ENCODE measurements at regions not wholly inside any gene's neighbourhood (a gene's known extent, or its start where the extent isn't known, plus 50 kb on each side); places are given as distances from the start of the nearest gene placed in this dataset.

- no peak for TF ChIP-seq POLR2AphosphoS5 (IDR thresholded peaks at IDR 0.05)
- TF ChIP-seq EP300 (IDR thresholded peaks at IDR 0.05), result no peak
- no peak for TF ChIP-seq CTCF (IDR thresholded peaks at IDR 0.05)
- TF ChIP-seq POLR2A (IDR thresholded peaks at IDR 0.05), result no peak
- H3K27ac ChIP-seq, result no peak overlapping the region
- 53 to 71% (median 68%) methylated on average over 2 of the region's 2 CpGs for WGBS, 5 donors
These were observed 67.3 kb downstream of the HSPB8 start for GRCh38 chr12:119245904-119246494.

GRCh38 chr12:119247007-119247719, 68.4 kb downstream of the HSPB8 start:
- Histone ChIP-seq H3K9me3 (no peaks in the 10 kb centered on the region), H3K4me3 (no peak overlapping the region), H3K27ac (no peak overlapping the region), H3K36me3 (no peaks in the 10 kb centered on the region), H3K27me3 (no peaks in the 10 kb centered on the region), H3K4me1 (peaks cover 0 to 7% (median 0%) of the 10 kb centered on the region in 4 donors)
- intact Hi-C loops (cut with DNase I; ENCODE audit: low total_unique reads), result no loop called here
- TF ChIP-seq EP300 (IDR thresholded peaks at IDR 0.05), result no peak
- no peak for TF ChIP-seq POLR2A (IDR thresholded peaks at IDR 0.05)
- no peak for TF ChIP-seq CTCF (IDR thresholded peaks at IDR 0.05)
- TF ChIP-seq POLR2AphosphoS5 (IDR thresholded peaks at IDR 0.05), result no peak
- WGBS, 5 donors, result 70 to 78% (median 76%) methylated on average over 6 of the region's 6 CpGs
- DNase-seq, result no peak

More at GRCh38 chr12:119245904-119246494, 67.3 kb downstream of the HSPB8 start:
- Histone ChIP-seq H3K27me3 (no peaks in the 10 kb centered on the region), H3K4me3 (no peak overlapping the region), H3K9me3 (no peaks in the 10 kb centered on the region), H3K36me3 (no peaks in the 10 kb centered on the region), H3K4me1 (peaks cover 0 to 7% (median 3%) of the 10 kb centered on the region in 4 donors)
- intact Hi-C loops (cut with DNase I; ENCODE audit: low total_unique reads), result no loop called here
- no peak for DNase-seq

GRCh38 chr12:119247720-119248043, 69.0 kb downstream of the HSPB8 start:
- H3K9me3 ChIP-seq, result no peaks in the 10 kb centered on the region
- H3K4me1 ChIP-seq, result peaks cover 0 to 7% (median 0%) of the 10 kb centered on the region in 4 donors
- no peak overlapping the region for H3K4me3 ChIP-seq
- TF ChIP-seq POLR2AphosphoS5 (IDR thresholded peaks at IDR 0.05), result no peak
- no peak for TF ChIP-seq CTCF (IDR thresholded peaks at IDR 0.05)
- TF ChIP-seq EP300 (IDR thresholded peaks at IDR 0.05), result no peak
- TF ChIP-seq POLR2A (IDR thresholded peaks at IDR 0.05), result no peak
- intact Hi-C loops (cut with DNase I; ENCODE audit: low total_unique reads), result no loop called here
- DNase-seq, result no peak
- no peaks in the 10 kb centered on the region for H3K36me3 ChIP-seq
- H3K27ac ChIP-seq, result no peak overlapping the region
- no peaks in the 10 kb centered on the region for H3K27me3 ChIP-seq

GRCh38 chr12:119249383-119250155, 70.8 kb downstream of the HSPB8 start:
- H3K4me1 ChIP-seq, result peaks cover 0 to 7% (median 0%) of the 10 kb centered on the region in 4 donors
- DNase-seq, result no peak
- TF ChIP-seq CTCF (IDR thresholded peaks at IDR 0.05), result no peak
- no peak for TF ChIP-seq POLR2AphosphoS5 (IDR thresholded peaks at IDR 0.05)
- no peak overlapping the region for H3K4me3 ChIP-seq
- no peaks in the 10 kb centered on the region for H3K9me3 ChIP-seq
- H3K27me3 ChIP-seq, result no peaks in the 10 kb centered on the region
- no peaks in the 10 kb centered on the region for H3K36me3 ChIP-seq
- intact Hi-C loops (cut with DNase I; ENCODE audit: low total_unique reads), result no loop called here
- no peak overlapping the region for H3K27ac ChIP-seq
- 81 to 88% (median 83%) methylated on average over 11 of the region's 11 CpGs for WGBS, 5 donors

Measured in stomach (tissue), 8 donors.